22Rv1 (cell line): ENCODE measurements at regions not wholly inside any gene's neighbourhood (a gene's known extent, or its start where the extent isn't known, plus 50 kb on each side); places are given as distances from the start of the nearest gene placed in this dataset.

Source experiments
- CTCF ChIP-seq: fragments of 450-650 bp; IDR thresholded peaks from 2 replicates; pipeline ENCODE4 v1.5.1; 2017; ENCODE audit warnings: mild to moderate bottlenecking
- ZFX ChIP-seq: fragments of 450-650 bp; IDR thresholded peaks from 2 replicates; pipeline ENCODE4 v1.6.1; 2017; ENCODE audit warnings: antibody characterized with exemption, borderline replicate concordance

- no peak for TF ChIP-seq CTCF
- no peak for TF ChIP-seq ZFX
Observed at GRCh38 chr4:17024425-17024824, 126.0 kb upstream of the LDB2 start.
